ENCODE measurements at regions not wholly inside any gene's neighbourhood (a gene's known extent, or its start where the extent isn't known, plus 50 kb on each side); places are given as distances from the start of the nearest gene placed in this dataset.
"Not testable (repeated sequence)": the region's sequence is repeated elsewhere in the genome, so short reads cannot be mapped to it uniquely, and the experiment has no call there.

GRCh38 chr2:91521944-91522343, 2830.5 kb downstream of the RPIA start:
- TF ChIP-seq RARB (CRISPR knock-in tag; IDR thresholded peaks at IDR 0.05); CREB5 (CRISPR knock-in tag; IDR thresholded peaks at IDR 0.05; ENCODE audit: low read depth); ZFP3 (CRISPR knock-in tag; IDR thresholded peaks at IDR 0.05); ARNTL (CRISPR knock-in tag; IDR thresholded peaks at IDR 0.05; ENCODE audit: borderline replicate concordance, low read depth); ZNF70 (CRISPR knock-in tag; IDR thresholded peaks at IDR 0.05); PATZ1 (CRISPR knock-in tag; IDR thresholded peaks at IDR 0.05; ENCODE audit: borderline replicate concordance); OSR1 (CRISPR knock-in tag; IDR thresholded peaks at IDR 0.05); ISL1 (CRISPR knock-in tag; IDR thresholded peaks at IDR 0.05); BACH2 (CRISPR knock-in tag; IDR thresholded peaks at IDR 0.05; ENCODE audit: borderline replicate concordance); ZC3H10 (CRISPR knock-in tag; IDR thresholded peaks at IDR 0.05); TSHZ2 (CRISPR knock-in tag; IDR thresholded peaks at IDR 0.05); ZFP30 (CRISPR knock-in tag; IDR thresholded peaks at IDR 0.05); POU6F1 (CRISPR knock-in tag; IDR thresholded peaks at IDR 0.05; ENCODE audit: borderline replicate concordance, low read depth); SNAI2 (CRISPR knock-in tag; IDR thresholded peaks at IDR 0.05): not testable (repeated sequence)
